Stimulated activated CD4-positive, alpha-beta T cell treated with anti-CD3 and anti-CD28 coated beads, Interleukin-12 subunit alpha, Interleukin-12 subunit beta, amount 100 ng/mL, for 48 hours (primary cell): ENCODE measurements at regions not wholly inside any gene's neighbourhood (a gene's known extent, or its start where the extent isn't known, plus 50 kb on each side); places are given as distances from the start of the nearest gene placed in this dataset.
"Not testable (repeated sequence)": the region's sequence is repeated elsewhere in the genome, so short reads cannot be mapped to it uniquely, and the experiment has no call there.

ENCODE experiments used
- DNase-seq, 3 donors: peaks; one replicate each; pipeline ENCODE4 v3.0.0-alpha.2; 2020; ENCODE audit warnings: low read depth in 2 of 3, low spot score in 1 of 3

GRCh38 chr13:50227361-50227760 lies 212.1 kb downstream of the KCNRG start:
- no peak for DNase-seq

GRCh38 chr13:50228527-50228926 lies 213.3 kb downstream of the KCNRG start:
- no peak for DNase-seq

GRCh38 chr13:50229960-50230661 lies 214.9 kb downstream of the KCNRG start:
- DNase-seq = no peak

- DNase-seq = no peak
Measured at GRCh38 chr13:50230662-50230978, 215.4 kb downstream of the KCNRG start.

GRCh38 chr13:50233574-50233973 lies 218.3 kb downstream of the KCNRG start:
- DNase-seq = not testable (repeated sequence)

- no peak for DNase-seq
Measured at GRCh38 chr13:50235604-50236342, 220.5 kb downstream of the KCNRG start.

- peak in 1 of 3 donors; percentile 36 for DNase-seq
Measured at GRCh38 chr13:50236898-50237318, 221.7 kb downstream of the KCNRG start.

- no peak for DNase-seq
Measured at GRCh38 chr13:50238922-50239321, 223.7 kb downstream of the KCNRG start.

- no peak for DNase-seq
Measured at GRCh38 chr13:50241479-50241878, 226.2 kb downstream of the KCNRG start.

GRCh38 chr13:50243931-50244330 lies 228.7 kb downstream of the KCNRG start:
- DNase-seq = no peak

- no peak for DNase-seq
Measured at GRCh38 chr13:50244355-50244712, 229.1 kb downstream of the KCNRG start.

- DNase-seq = peak; percentile 47 to 54 (median 51)
Measured at GRCh38 chr13:50244713-50245574, 229.7 kb downstream of the KCNRG start.

GRCh38 chr13:50247223-50247622 lies 232.0 kb downstream of the KCNRG start:
- no peak for DNase-seq

GRCh38 chr13:50248516-50249143 lies 233.4 kb downstream of the KCNRG start:
- DNase-seq = no peak

- no peak for DNase-seq
Measured at GRCh38 chr13:50249144-50249521, 233.9 kb downstream of the KCNRG start.

GRCh38 chr13:50250401-50250800 lies 235.2 kb downstream of the KCNRG start:
- no peak for DNase-seq

GRCh38 chr13:50255639-50256038 lies 240.4 kb downstream of the KCNRG start:
- no peak for DNase-seq

- DNase-seq = not testable (repeated sequence)
Measured at GRCh38 chr13:50256536-50257321, 241.5 kb downstream of the KCNRG start.

- DNase-seq = no peak
Measured at GRCh38 chr13:50257646-50258045, 242.4 kb downstream of the KCNRG start.

GRCh38 chr13:50261130-50261901 lies 246.1 kb downstream of the KCNRG start:
- DNase-seq = no peak
